HG03460 (cell line): ENCODE measurements at regions not wholly inside any gene's neighbourhood (a gene's known extent, or its start where the extent isn't known, plus 50 kb on each side); places are given as distances from the start of the nearest gene placed in this dataset.
"Not testable (repeated sequence)": the region's sequence is repeated elsewhere in the genome, so short reads cannot be mapped to it uniquely, and the experiment has no call there.

Source experiments
- ATAC-seq: cut with Tn5 transposase; IDR thresholded peaks from one replicate; pipeline ENCODE4 v1.9.1; 2021; ENCODE audit not compliant: unreplicated experiment

GRCh38 chr1:95509989-95510388, 276.0 kb downstream of the RWDD3 start:
- ATAC-seq, result no peak

- no peak for ATAC-seq
Measured at GRCh38 chr1:95512925-95513324, 278.9 kb downstream of the RWDD3 start.

GRCh38 chr1:95517506-95517905, 283.5 kb downstream of the RWDD3 start:
- ATAC-seq, result no peak

GRCh38 chr1:95518310-95518709, 284.3 kb downstream of the RWDD3 start:
- ATAC-seq, result no peak

- no peak for ATAC-seq
Measured at GRCh38 chr1:95520390-95520789, 286.4 kb downstream of the RWDD3 start.

- no peak for ATAC-seq
Measured at GRCh38 chr1:95532335-95532734, 298.3 kb downstream of the RWDD3 start.

- ATAC-seq, result no peak
Measured at GRCh38 chr1:95534985-95535384, 301.0 kb downstream of the RWDD3 start.

- ATAC-seq, result no peak
Measured at GRCh38 chr1:95535614-95536013, 301.6 kb downstream of the RWDD3 start.

GRCh38 chr1:95536501-95536900, 302.5 kb downstream of the RWDD3 start:
- no peak for ATAC-seq

GRCh38 chr1:95537176-95537575, 303.2 kb downstream of the RWDD3 start:
- ATAC-seq, result no peak

- not testable (repeated sequence) for ATAC-seq
Measured at GRCh38 chr1:95538242-95538641, 304.2 kb downstream of the RWDD3 start.

GRCh38 chr1:95542936-95543335, 308.9 kb downstream of the RWDD3 start:
- ATAC-seq, result no peak

- no peak for ATAC-seq
Measured at GRCh38 chr1:95547005-95547404, 313.0 kb downstream of the RWDD3 start.

GRCh38 chr1:95548211-95548610, 314.2 kb downstream of the RWDD3 start:
- no peak for ATAC-seq

GRCh38 chr1:95551201-95551600, 317.2 kb downstream of the RWDD3 start:
- ATAC-seq, result no peak

- ATAC-seq, result no peak
Measured at GRCh38 chr1:95553595-95553994, 319.6 kb downstream of the RWDD3 start.

GRCh38 chr1:95554408-95554807, 320.4 kb downstream of the RWDD3 start:
- ATAC-seq, result no peak

GRCh38 chr1:95558791-95559190, 324.8 kb downstream of the RWDD3 start:
- no peak for ATAC-seq

GRCh38 chr1:95561346-95561745, 327.3 kb downstream of the RWDD3 start:
- no peak for ATAC-seq

GRCh38 chr1:95562230-95562629, 328.2 kb downstream of the RWDD3 start:
- no peak for ATAC-seq

- ATAC-seq, result no peak
Measured at GRCh38 chr1:95572002-95572401, 338.0 kb downstream of the RWDD3 start.

- ATAC-seq, result no peak
Measured at GRCh38 chr1:95572962-95573361, 339.0 kb downstream of the RWDD3 start.

- no peak for ATAC-seq
Measured at GRCh38 chr1:95575291-95575690, 341.3 kb downstream of the RWDD3 start.

- ATAC-seq, result no peak
Measured at GRCh38 chr1:95578462-95578861, 344.5 kb downstream of the RWDD3 start.
